ENCODE measurements at regions not wholly inside any gene's neighbourhood (a gene's known extent, or its start where the extent isn't known, plus 50 kb on each side); places are given as distances from the start of the nearest gene placed in this dataset.
"Not testable (repeated sequence)": the region's sequence is repeated elsewhere in the genome, so short reads cannot be mapped to it uniquely, and the experiment has no call there.

GRCh38 chr2:195151711-195152110 lies 505.3 kb upstream of the SLC39A10 start:
- H3K4me3 ChIP-seq (ENCODE audit: low read depth, low read length) = no peak overlapping the region
- TF ChIP-seq CTCF (conservative IDR thresholded peaks at IDR 0.05; ENCODE audit: low read depth, low read length) = no peak
- DNase-seq (ENCODE audit: low read depth) = no peak

- no peak for DNase-seq (ENCODE audit: low read depth)
- no peak for TF ChIP-seq CTCF (conservative IDR thresholded peaks at IDR 0.05; ENCODE audit: low read depth, low read length)
- no peak overlapping the region for H3K4me3 ChIP-seq (ENCODE audit: low read depth, low read length)
Measured at GRCh38 chr2:195150819-195151218, 506.2 kb upstream of the SLC39A10 start.

GRCh38 chr2:195148004-195148403 lies 509.0 kb upstream of the SLC39A10 start:
- TF ChIP-seq CTCF (conservative IDR thresholded peaks at IDR 0.05; ENCODE audit: low read depth, low read length) = no peak
- no peak for DNase-seq (ENCODE audit: low read depth)
- no peak overlapping the region for H3K4me3 ChIP-seq (ENCODE audit: low read depth, low read length)

- no peak overlapping the region for H3K4me3 ChIP-seq (ENCODE audit: low read depth, low read length)
- no peak for TF ChIP-seq CTCF (conservative IDR thresholded peaks at IDR 0.05; ENCODE audit: low read depth, low read length)
- DNase-seq (ENCODE audit: low read depth) = no peak
Measured at GRCh38 chr2:195146761-195147541, 510.1 kb upstream of the SLC39A10 start.

- TF ChIP-seq CTCF (conservative IDR thresholded peaks at IDR 0.05; ENCODE audit: low read depth, low read length) = no peak
- no peak overlapping the region for H3K4me3 ChIP-seq (ENCODE audit: low read depth, low read length)
- no peak for DNase-seq (ENCODE audit: low read depth)
Measured at GRCh38 chr2:195138435-195138834, 518.6 kb upstream of the SLC39A10 start.

- not testable (repeated sequence) for H3K4me3 ChIP-seq (ENCODE audit: low read depth, low read length); DNase-seq (ENCODE audit: low read depth)
Measured at GRCh38 chr2:195125889-195126288, 531.1 kb upstream of the SLC39A10 start.

GRCh38 chr2:195124391-195125079 lies 532.5 kb upstream of the SLC39A10 start:
- H3K4me3 ChIP-seq (ENCODE audit: low read depth, low read length) = no peak overlapping the region
- DNase-seq (ENCODE audit: low read depth) = no peak
- no peak for TF ChIP-seq CTCF (conservative IDR thresholded peaks at IDR 0.05; ENCODE audit: low read depth, low read length)
